MM.1S (cell line): ENCODE measurements at regions not wholly inside any gene's neighbourhood (a gene's known extent, or its start where the extent isn't known, plus 50 kb on each side); places are given as distances from the start of the nearest gene placed in this dataset.
"Not testable (repeated sequence)": the region's sequence is repeated elsewhere in the genome, so short reads cannot be mapped to it uniquely, and the experiment has no call there.

ENCODE experiments used
- DNase-seq: peaks from one replicate; pipeline ENCODE4 v3.0.0-alpha.2; 2015
- H2AFZ ChIP-seq: fragments of 300-600 bp; sonication (generic); 2 replicates; pipeline ENCODE4 v1.6.0; 2016; ENCODE audit warnings: antibody characterized with exemption, low read length
- H3F3A ChIP-seq: fragments of 300-600 bp; sonication (generic); 2 replicates; pipeline ENCODE4 v1.6.1; 2016; ENCODE audit warnings: mild to moderate bottlenecking, antibody characterized with exemption, low read length, moderate library complexity, mixed read lengths; ENCODE audit not compliant: insufficient read depth
- H3K27ac ChIP-seq: fragments of 300-600 bp; sonication (generic); 2 replicates; pipeline ENCODE4 v1.5.1; 2016; ENCODE audit warnings: mild to moderate bottlenecking, low read length
- H3K27me3 ChIP-seq: fragments of 300-600 bp; sonication (generic); replicated peaks from 2 replicates; pipeline ENCODE4 v1.6.0; 2016; ENCODE audit warnings: low read length; ENCODE audit not compliant: insufficient read depth
- H3K36me3 ChIP-seq: fragments of 300-600 bp; sonication (generic); replicated peaks from 2 replicates; pipeline ENCODE4 v1.6.1; 2016; ENCODE audit warnings: mild to moderate bottlenecking, low read length, mixed read lengths; ENCODE audit not compliant: insufficient read depth
- H3K4me1 ChIP-seq: fragments of 300-600 bp; sonication (generic); 2 replicates; pipeline ENCODE4 v1.6.1; 2016; ENCODE audit warnings: low read length, mixed read lengths
- H3K4me2 ChIP-seq: fragments of 300-600 bp; sonication (generic); 2 replicates; pipeline ENCODE4 v1.6.0; 2016; ENCODE audit warnings: low read depth, low read length
- H3K4me3 ChIP-seq: fragments of 300-600 bp; sonication (generic); 2 replicates; pipeline ENCODE4 v1.5.1; 2016; ENCODE audit warnings: low read length, mixed read lengths
- H3K79me2 ChIP-seq: fragments of 300-600 bp; sonication (generic); 2 replicates; pipeline ENCODE4 v1.6.1; 2016; ENCODE audit warnings: mixed run types, low read length, mixed read lengths
- H3K9ac ChIP-seq: fragments of 300-600 bp; sonication (generic); 2 replicates; pipeline ENCODE4 v1.6.1; 2016; ENCODE audit warnings: low read length, mixed read lengths
- H3K9me2 ChIP-seq: fragments of 300-600 bp; sonication (generic); replicated peaks from 2 replicates; pipeline ENCODE4 v1.6.1; 2016; ENCODE audit warnings: mild to moderate bottlenecking, low read length, mixed read lengths; ENCODE audit not compliant: insufficient read depth
- H3K9me3 ChIP-seq: fragments of 300-600 bp; sonication (generic); replicated peaks from 2 replicates; pipeline ENCODE4 v1.6.1; 2016; ENCODE audit warnings: mild to moderate bottlenecking, low read length, mixed read lengths; ENCODE audit not compliant: insufficient read depth
- H4K20me1 ChIP-seq: fragments of 300-600 bp; sonication (generic); 2 replicates; pipeline ENCODE4 v1.6.1; 2016; ENCODE audit warnings: mild to moderate bottlenecking, low read length, moderate library complexity, mixed read lengths; ENCODE audit not compliant: insufficient read depth
- CTCF ChIP-seq: fragments of 300-600 bp; sonication (generic); IDR thresholded peaks from 2 replicates; pipeline ENCODE4 v1.5.1; 2016; ENCODE audit warnings: antibody characterized with exemption, low read length, mixed read lengths
- EZH2 ChIP-seq: fragments of 300-600 bp; sonication (generic); optimal IDR thresholded peaks from 2 replicates; pipeline ENCODE3; 2017; ENCODE audit warnings: low read depth, mild to moderate bottlenecking, antibody characterized with exemption, low read length, mixed read lengths
- EZH2phosphoT487 ChIP-seq: fragments of 300-600 bp; sonication (generic); IDR thresholded peaks from 2 replicates; pipeline ENCODE4 v1.6.1; 2018; ENCODE audit warnings: antibody characterized with exemption, low read length

GRCh38 chr12:9468998-9469397 is 138.7 kb downstream of the KLRB1 start:
- H3F3A ChIP-seq, H3K9me2 ChIP-seq, H2AFZ ChIP-seq, H3K4me3 ChIP-seq, H3K27me3 ChIP-seq, H3K79me2 ChIP-seq, H3K36me3 ChIP-seq, H3K9ac ChIP-seq, H3K4me2 ChIP-seq, H4K20me1 ChIP-seq, H3K27ac ChIP-seq, H3K9me3 ChIP-seq, H3K4me1 ChIP-seq: not testable (repeated sequence)
- peak; percentile 22 for DNase-seq
- TF ChIP-seq CTCF = peak; percentile 28

- not testable (repeated sequence) for H3K27me3 ChIP-seq, H3K9me2 ChIP-seq, H3F3A ChIP-seq, H3K36me3 ChIP-seq, H3K79me2 ChIP-seq, H3K4me2 ChIP-seq, H3K4me3 ChIP-seq, H2AFZ ChIP-seq, H4K20me1 ChIP-seq, H3K27ac ChIP-seq, H3K4me1 ChIP-seq, H3K9ac ChIP-seq, H3K9me3 ChIP-seq
- DNase-seq = peak; percentile 26
- peak; percentile 33 for TF ChIP-seq CTCF
Observed at GRCh38 chr12:9468144-9468543, 139.6 kb downstream of the KLRB1 start.

DNA sequence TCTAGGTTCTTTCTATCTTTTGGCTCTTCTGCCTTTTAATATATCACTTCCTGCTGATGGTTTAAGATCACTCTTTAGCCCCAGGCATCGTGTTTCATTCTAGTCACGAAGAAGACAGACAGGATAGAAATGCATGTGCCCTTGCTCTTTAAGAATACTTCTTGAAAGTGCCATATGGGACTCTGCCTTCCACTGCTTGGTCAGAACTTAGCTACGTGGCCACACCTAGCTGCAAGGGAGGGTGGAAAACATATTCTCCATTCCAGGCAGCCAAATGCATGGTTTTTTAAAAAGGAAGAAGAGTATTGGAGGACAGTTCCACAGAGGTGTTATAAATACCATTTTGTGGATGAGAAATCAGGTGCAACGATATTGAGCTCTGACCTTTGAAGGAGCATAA is 143.3 kb downstream of the KLRB1 start:
- no peak for DNase-seq
- H3K4me2 ChIP-seq = no peak overlapping the region

GRCh38 chr12:9455516-9455915 is 152.2 kb downstream of the KLRB1 start:
- H3K27me3 ChIP-seq, H3K4me1 ChIP-seq, DNase-seq, H3F3A ChIP-seq, H3K4me2 ChIP-seq, H3K9me2 ChIP-seq, H4K20me1 ChIP-seq, H3K9ac ChIP-seq, H2AFZ ChIP-seq, H3K36me3 ChIP-seq, H3K79me2 ChIP-seq, H3K27ac ChIP-seq, H3K9me3 ChIP-seq, H3K4me3 ChIP-seq: not testable (repeated sequence)

More for the DNA sequence above, 143.3 kb downstream of the KLRB1 start:
- Histone ChIP-seq H3K9me2 (no peaks in the 10 kb centered on the region), H4K20me1 (no peaks in the 10 kb centered on the region), H3K36me3 (no peaks in the 10 kb centered on the region), H3K9me3 (no peaks in the 10 kb centered on the region), H3K9ac (no peak overlapping the region), H3F3A (no peaks in the 10 kb centered on the region), H3K27ac (no peak overlapping the region), H3K4me3 (no peak overlapping the region), H3K4me1 (no peaks in the 10 kb centered on the region), H2AFZ (no peak overlapping the region), H3K27me3 (no peaks in the 10 kb centered on the region), H3K79me2 (no peaks in the 10 kb centered on the region)
- TF ChIP-seq EZH2 (no peak), EZH2phosphoT487 (no peak), CTCF (no peak)

DNA sequence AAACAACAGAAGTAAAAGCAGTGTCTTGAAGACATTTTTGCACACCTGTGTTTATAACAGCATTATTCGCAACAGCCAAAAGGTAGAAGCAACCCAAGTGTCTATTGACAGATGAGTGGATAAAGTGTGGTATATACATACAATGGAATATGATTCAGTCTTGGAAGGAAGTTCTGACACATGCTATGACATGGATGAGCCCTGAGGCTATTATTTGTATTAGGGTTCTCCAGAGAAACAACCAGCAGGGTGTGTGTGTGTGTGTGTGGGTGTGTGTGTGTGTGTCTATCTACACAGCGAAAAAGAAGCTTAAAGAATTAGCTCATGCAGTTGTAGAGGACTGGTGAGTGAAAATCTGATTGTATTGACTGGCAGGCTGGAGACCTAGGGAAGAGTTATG is 153.7 kb downstream of the KLRB1 start:
- not testable (repeated sequence) for H3K9me2 ChIP-seq, H3K4me2 ChIP-seq, H2AFZ ChIP-seq, H3K36me3 ChIP-seq, H3K4me3 ChIP-seq, H3K9me3 ChIP-seq, DNase-seq, H3K9ac ChIP-seq, H4K20me1 ChIP-seq, H3K4me1 ChIP-seq, H3K27me3 ChIP-seq, H3K27ac ChIP-seq, H3F3A ChIP-seq
- H3K79me2 ChIP-seq = peaks cover 10% of the 10 kb centered on the region; the same call in 1 of the 2 replicates

DNA sequence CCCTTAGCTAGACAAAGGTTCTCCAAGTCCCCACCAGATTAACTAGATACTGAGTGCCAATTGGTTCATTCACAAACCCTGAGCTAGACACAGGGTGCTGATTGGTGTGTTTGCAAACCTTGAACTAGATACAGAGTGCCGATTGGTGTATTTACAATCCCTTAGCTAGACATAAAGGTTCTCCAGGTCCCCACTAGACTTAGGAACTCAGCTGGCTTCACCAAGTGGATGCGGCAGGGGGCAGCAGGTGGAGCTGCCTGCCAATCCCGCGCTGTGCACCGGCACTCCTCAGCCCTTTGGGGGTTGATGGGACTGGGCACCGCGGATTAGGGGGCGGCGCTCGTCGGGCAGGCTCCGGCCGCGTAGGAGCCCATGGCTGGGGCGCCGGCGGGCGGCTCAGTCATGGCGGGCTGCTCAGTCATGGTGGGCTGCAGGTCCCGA is 157.6 kb downstream of the KLRB1 start:
- H4K20me1 ChIP-seq, H3K9ac ChIP-seq, H3K4me3 ChIP-seq, H2AFZ ChIP-seq, H3K9me2 ChIP-seq, H3K4me1 ChIP-seq, H3K4me2 ChIP-seq, H3K27me3 ChIP-seq, H3K9me3 ChIP-seq, DNase-seq, H3F3A ChIP-seq, H3K27ac ChIP-seq, H3K36me3 ChIP-seq: not testable (repeated sequence)
- peaks cover 14% of the 10 kb centered on the region for H3K79me2 ChIP-seq
